Activated B cell treated with CpG ODN at 0.5 μM for 24 hours (primary cell): ENCODE measurements at regions not wholly inside any gene's neighbourhood (a gene's known extent, or its start where the extent isn't known, plus 50 kb on each side); places are given as distances from the start of the nearest gene placed in this dataset.

Experiments used
- ATAC-seq: fragments of 200-7000 bp; cut with Tn5 transposase; one replicate; pipeline ENCODE4 v1.10.0; 2021; ENCODE audit warnings: low read depth, mild to moderate bottlenecking, moderate library complexity
- CTCF ChIA-PET: fragments of 350-600 bp; sonication (Branson Sonifier 250); formaldehyde crosslinking; loops from one replicate; lab custom pipeline; 2021; ENCODE audit warnings: antibody characterized with exemption; lab: Charles Lee
- POLR2A ChIA-PET: fragments of 350-600 bp; sonication (Branson Sonifier 250); formaldehyde crosslinking; loops from one replicate; lab custom pipeline; 2021; ENCODE audit warnings: antibody characterized with exemption; lab: Charles Lee
- DNase-seq: peaks from one replicate; pipeline ENCODE4 v3.0.0; 2022
- H3K27ac Mint-ChIP-seq: one replicate; pipeline ENCODE4 v1.8.0; 2020; ENCODE audit warnings: mixed read lengths
- H3K27me3 Mint-ChIP-seq: one replicate; pipeline ENCODE4 v1.8.0; 2021; ENCODE audit warnings: mixed read lengths
- H3K36me3 Mint-ChIP-seq: one replicate; pipeline ENCODE4 v1.8.0; 2021; ENCODE audit warnings: low read depth, mixed read lengths
- H3K4me1 Mint-ChIP-seq: one replicate; pipeline ENCODE4 v1.8.0; 2021; ENCODE audit warnings: mixed read lengths
- H3K4me3 Mint-ChIP-seq: one replicate; pipeline ENCODE4 v1.8.0; 2020; ENCODE audit warnings: mild to moderate bottlenecking, mixed read lengths
- H3K9me3 Mint-ChIP-seq: one replicate; pipeline ENCODE4 v1.8.0; 2020; ENCODE audit warnings: mixed read lengths
- CTCF ChIP-seq: fragments of 200-600 bp; IDR thresholded peaks from one replicate; pipeline ENCODE4 v1.8.0; 2022; ENCODE audit warnings: antibody characterized with exemption, mild to moderate bottlenecking
- intact Hi-C: fragments of 100-400 bp; cut with micrococcal nuclease; formaldehyde crosslinking; loops from one replicate; pipeline ENCODE4 v1.15.1; 2024

DNA sequence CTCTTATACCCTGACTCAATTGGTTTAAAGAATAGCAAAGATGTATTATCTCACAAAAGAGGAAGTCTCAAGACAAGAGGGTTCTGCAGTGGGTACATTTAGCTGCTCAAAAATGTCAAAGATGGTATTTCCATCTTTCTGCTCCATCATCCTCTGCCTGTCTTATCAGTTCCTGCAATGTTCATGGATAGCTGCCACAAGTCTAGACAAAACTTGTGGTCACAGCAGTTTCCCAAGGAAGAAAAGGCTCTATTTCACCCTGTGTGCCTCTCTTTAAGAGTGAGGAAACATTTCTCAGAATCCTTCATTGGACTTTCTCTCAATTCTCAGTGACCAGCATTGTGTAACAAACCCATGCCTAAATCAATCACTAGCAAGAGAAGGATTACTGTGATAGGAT lies 634.2 kb upstream of the AUTS2 start:
- no peak for DNase-seq
- Mint-ChIP-seq H3K9me3 (peaks cover 2% of the 10 kb centered on the region), H3K27me3 (no peaks in the 10 kb centered on the region), H3K36me3 (no peaks in the 10 kb centered on the region), H3K4me1 (no peaks in the 10 kb centered on the region), H3K4me3 (no peak overlapping the region), H3K27ac (no peak overlapping the region)
- no peak for ATAC-seq
- no peak for TF ChIP-seq CTCF
- intact Hi-C loops = no loop called here
- CTCF ChIA-PET = no interaction called here
- POLR2A ChIA-PET = no interaction called here

- Mint-ChIP-seq H3K9me3 (peaks cover 2% of the 10 kb centered on the region), H3K27ac (no peak overlapping the region), H3K4me1 (no peaks in the 10 kb centered on the region), H3K36me3 (no peaks in the 10 kb centered on the region), H3K4me3 (no peak overlapping the region), H3K27me3 (no peaks in the 10 kb centered on the region)
- no peak for ATAC-seq
- DNase-seq = no peak
- intact Hi-C loops = no loop called here
- ChIA-PET POLR2A (no interaction called here), CTCF (no interaction called here)
- TF ChIP-seq CTCF = no peak
Measured at GRCh38 chr7:68965351-68965750, 632.9 kb upstream of the AUTS2 start.

DNA sequence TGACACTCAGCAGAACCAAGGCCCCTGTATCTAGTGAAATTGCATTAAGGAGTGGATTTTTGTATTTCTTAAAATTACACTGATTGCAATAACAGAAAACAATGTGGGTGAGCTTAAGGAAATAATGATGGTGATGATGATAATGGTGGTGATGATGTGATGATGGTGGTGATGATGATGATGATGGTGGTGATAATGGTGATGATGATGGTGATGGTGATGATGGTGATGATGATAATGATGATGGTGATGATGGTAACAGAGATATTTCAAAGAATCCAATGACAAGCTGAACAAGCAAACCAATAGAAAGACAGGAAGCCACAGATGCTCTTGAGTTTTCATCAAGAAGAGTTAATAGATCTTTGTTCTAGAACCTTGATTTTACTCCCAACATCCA lies 630.7 kb upstream of the AUTS2 start:
- H3K27ac Mint-ChIP-seq = no peak overlapping the region
- no peak for TF ChIP-seq CTCF
- intact Hi-C loops = no loop called here
- no peaks in the 10 kb centered on the region for H3K36me3 Mint-ChIP-seq
- H3K27me3 Mint-ChIP-seq = no peaks in the 10 kb centered on the region
- no peak overlapping the region for H3K4me3 Mint-ChIP-seq
- no peak for ATAC-seq
- ChIA-PET POLR2A (no interaction called here), CTCF (no interaction called here)
- no peak for DNase-seq
- no peaks in the 10 kb centered on the region for H3K4me1 Mint-ChIP-seq
- peaks cover 2% of the 10 kb centered on the region for H3K9me3 Mint-ChIP-seq

- POLR2A ChIA-PET = no interaction called here
- H3K4me3 Mint-ChIP-seq = no peak overlapping the region
- intact Hi-C loops = no loop called here
- DNase-seq (no peak), ATAC-seq (no peak)
- no peaks in the 10 kb centered on the region for H3K9me3 Mint-ChIP-seq
- no peak overlapping the region for H3K27ac Mint-ChIP-seq
- CTCF ChIA-PET = no interaction called here
- H3K36me3 Mint-ChIP-seq = no peaks in the 10 kb centered on the region
- no peaks in the 10 kb centered on the region for H3K4me1 Mint-ChIP-seq
- no peak for TF ChIP-seq CTCF
- H3K27me3 Mint-ChIP-seq = no peaks in the 10 kb centered on the region
Measured at GRCh38 chr7:68969571-68969970, 628.7 kb upstream of the AUTS2 start.

GRCh38 chr7:68971634-68972340 lies 626.5 kb upstream of the AUTS2 start:
- Mint-ChIP-seq H3K27me3 (no peaks in the 10 kb centered on the region), H3K4me1 (no peaks in the 10 kb centered on the region), H3K36me3 (no peaks in the 10 kb centered on the region), H3K9me3 (no peaks in the 10 kb centered on the region), H3K4me3 (no peak overlapping the region), H3K27ac (no peak overlapping the region)
- ATAC-seq (no peak), DNase-seq (no peak)
- CTCF ChIA-PET = no interaction called here
- intact Hi-C loops = no loop called here
- POLR2A ChIA-PET = no interaction called here
- no peak for TF ChIP-seq CTCF
